ENCODE measurements at regions not wholly inside any gene's neighbourhood (a gene's known extent, or its start where the extent isn't known, plus 50 kb on each side); places are given as distances from the start of the nearest gene placed in this dataset.
"Not testable (repeated sequence)": the region's sequence is repeated elsewhere in the genome, so short reads cannot be mapped to it uniquely, and the experiment has no call there.

DNA sequence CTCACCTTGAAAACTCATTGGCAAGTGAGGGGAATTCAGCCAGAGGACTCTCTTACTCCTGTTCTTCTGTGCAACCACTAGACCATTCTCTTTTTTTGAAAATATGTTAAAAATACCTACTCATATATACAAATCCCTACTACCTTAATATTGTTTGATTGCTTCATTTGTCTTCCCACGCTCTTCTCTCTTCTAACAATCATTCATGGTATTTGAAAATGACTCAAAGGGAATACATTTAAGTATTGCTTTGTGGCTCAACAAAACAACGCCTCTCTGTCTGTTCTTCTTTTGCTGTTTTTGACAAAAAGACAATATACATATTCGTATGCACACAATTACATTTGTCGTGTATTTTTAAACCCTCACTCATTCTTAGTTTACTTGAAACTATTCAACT lies 589.4 kb downstream of the ANKRD50 start:
- H4K20me1 ChIP-seq (ENCODE audit: insufficient read depth, low read length), result no peaks in the 10 kb centered on the region
- H3F3A ChIP-seq (ENCODE audit: insufficient read depth, low read length), result no peaks in the 10 kb centered on the region

DNA sequence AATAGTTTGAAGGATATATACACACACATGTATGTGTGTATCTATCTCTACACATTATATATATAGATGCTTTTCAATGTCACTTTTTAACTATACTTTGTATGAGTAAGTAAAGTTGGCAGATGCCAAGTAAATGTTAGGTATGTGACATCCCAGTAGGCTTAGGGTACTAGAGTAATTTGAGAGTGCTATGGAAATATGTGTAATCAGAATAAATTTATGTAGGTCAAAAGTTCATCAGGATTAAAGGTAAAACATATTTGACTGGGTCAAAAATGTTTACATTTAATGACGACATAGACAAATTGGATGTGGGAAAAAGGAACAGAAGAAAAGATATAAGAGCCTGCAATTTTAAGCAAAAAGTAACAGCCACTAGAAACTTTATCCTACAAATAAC lies 588.8 kb downstream of the ANKRD50 start:
- no peaks in the 10 kb centered on the region for H3K9me2 ChIP-seq (replicated peaks; ENCODE audit: insufficient read depth, low read length)
- H4K20me1 ChIP-seq (ENCODE audit: insufficient read depth, low read length), result no peaks in the 10 kb centered on the region
- no peaks in the 10 kb centered on the region for H3F3A ChIP-seq (ENCODE audit: insufficient read depth, low read length)
- no peaks in the 10 kb centered on the region for H3K36me3 ChIP-seq (replicated peaks; ENCODE audit: insufficient read depth, low read length)
- no peak overlapping the region for H2AFZ ChIP-seq (ENCODE audit: low read length)
- H3K79me2 ChIP-seq (ENCODE audit: low read length), result no peaks in the 10 kb centered on the region
- H3K4me2 ChIP-seq (ENCODE audit: low read depth, low read length), result no peak overlapping the region
- no peak overlapping the region for H3K27ac ChIP-seq (ENCODE audit: low read length)
- H3K4me1 ChIP-seq (ENCODE audit: low read length), result no peaks in the 10 kb centered on the region
- no peak overlapping the region for H3K4me3 ChIP-seq (ENCODE audit: low read length)
- H3K9me3 ChIP-seq (replicated peaks; ENCODE audit: insufficient read depth, low read length), result no peaks in the 10 kb centered on the region
- no peaks in the 10 kb centered on the region for H3K27me3 ChIP-seq (replicated peaks; ENCODE audit: insufficient read depth, low read length)
- no peak for DNase-seq
- H3K9ac ChIP-seq (ENCODE audit: low read length), result no peak overlapping the region
- no peak for TF ChIP-seq EZH2 (optimal IDR thresholded peaks at IDR 0.05; ENCODE audit: low read depth, low read length)
- TF ChIP-seq, protein P1, sequence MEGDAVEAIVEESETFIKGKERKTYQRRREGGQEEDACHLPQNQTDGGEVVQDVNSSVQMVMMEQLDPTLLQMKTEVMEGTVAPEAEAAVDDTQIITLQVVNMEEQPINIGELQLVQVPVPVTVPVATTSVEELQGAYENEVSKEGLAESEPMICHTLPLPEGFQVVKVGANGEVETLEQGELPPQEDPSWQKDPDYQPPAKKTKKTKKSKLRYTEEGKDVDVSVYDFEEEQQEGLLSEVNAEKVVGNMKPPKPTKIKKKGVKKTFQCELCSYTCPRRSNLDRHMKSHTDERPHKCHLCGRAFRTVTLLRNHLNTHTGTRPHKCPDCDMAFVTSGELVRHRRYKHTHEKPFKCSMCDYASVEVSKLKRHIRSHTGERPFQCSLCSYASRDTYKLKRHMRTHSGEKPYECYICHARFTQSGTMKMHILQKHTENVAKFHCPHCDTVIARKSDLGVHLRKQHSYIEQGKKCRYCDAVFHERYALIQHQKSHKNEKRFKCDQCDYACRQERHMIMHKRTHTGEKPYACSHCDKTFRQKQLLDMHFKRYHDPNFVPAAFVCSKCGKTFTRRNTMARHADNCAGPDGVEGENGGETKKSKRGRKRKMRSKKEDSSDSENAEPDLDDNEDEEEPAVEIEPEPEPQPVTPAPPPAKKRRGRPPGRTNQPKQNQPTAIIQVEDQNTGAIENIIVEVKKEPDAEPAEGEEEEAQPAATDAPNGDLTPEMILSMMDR (IDR thresholded peaks at IDR 0.05; ENCODE audit: low read length), result no peak
- no peak for TF ChIP-seq EZH2phosphoT487 (IDR thresholded peaks at IDR 0.05; ENCODE audit: low read length)

More for the DNA sequence above, 589.4 kb downstream of the ANKRD50 start:
- no peaks in the 10 kb centered on the region for H3K79me2 ChIP-seq (ENCODE audit: low read length)
- no peak overlapping the region for H3K4me3 ChIP-seq (ENCODE audit: low read length)
- no peak overlapping the region for H3K27ac ChIP-seq (ENCODE audit: low read length)
- H3K9ac ChIP-seq (ENCODE audit: low read length), result no peak overlapping the region
- TF ChIP-seq EZH2 (optimal IDR thresholded peaks at IDR 0.05; ENCODE audit: low read depth, low read length), result no peak
- TF ChIP-seq, protein P1 (IDR thresholded peaks at IDR 0.05; ENCODE audit: low read length), result no peak
- TF ChIP-seq EZH2phosphoT487 (IDR thresholded peaks at IDR 0.05; ENCODE audit: low read length), result no peak
- no peak overlapping the region for H3K4me2 ChIP-seq (ENCODE audit: low read depth, low read length)
- no peak overlapping the region for H2AFZ ChIP-seq (ENCODE audit: low read length)
- no peaks in the 10 kb centered on the region for H3K27me3 ChIP-seq (replicated peaks; ENCODE audit: insufficient read depth, low read length)
- no peaks in the 10 kb centered on the region for H3K36me3 ChIP-seq (replicated peaks; ENCODE audit: insufficient read depth, low read length)
- DNase-seq, result no peak
- H3K4me1 ChIP-seq (ENCODE audit: low read length), result no peaks in the 10 kb centered on the region
- no peaks in the 10 kb centered on the region for H3K9me3 ChIP-seq (replicated peaks; ENCODE audit: insufficient read depth, low read length)
- no peaks in the 10 kb centered on the region for H3K9me2 ChIP-seq (replicated peaks; ENCODE audit: insufficient read depth, low read length)

DNA sequence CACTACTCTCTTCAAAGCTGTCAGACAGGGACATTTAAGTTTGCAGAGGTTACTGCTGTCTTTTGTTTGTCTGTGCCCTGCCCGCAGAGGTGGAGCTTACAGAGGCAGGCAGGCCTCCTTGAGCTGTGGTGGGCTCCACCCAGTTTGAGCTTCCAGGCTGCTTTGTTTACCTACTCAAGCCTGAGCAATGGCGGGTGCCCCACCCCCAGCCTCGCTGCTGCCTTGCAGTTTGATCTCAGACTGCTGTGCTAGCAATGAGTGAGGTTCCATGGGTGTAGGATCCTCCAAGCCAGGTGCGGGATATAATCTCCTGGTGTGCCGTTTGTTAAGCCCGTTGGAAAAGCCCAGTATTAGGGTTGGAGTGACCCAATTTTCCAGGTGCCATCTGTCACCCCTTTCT lies 581.2 kb downstream of the ANKRD50 start:
- H3K4me1 ChIP-seq (ENCODE audit: low read length); H4K20me1 ChIP-seq (ENCODE audit: insufficient read depth, low read length); H2AFZ ChIP-seq (ENCODE audit: low read length); H3K36me3 ChIP-seq (replicated peaks; ENCODE audit: insufficient read depth, low read length); H3K79me2 ChIP-seq (ENCODE audit: low read length); H3F3A ChIP-seq (ENCODE audit: insufficient read depth, low read length); H3K9me2 ChIP-seq (replicated peaks; ENCODE audit: insufficient read depth, low read length); DNase-seq; H3K27me3 ChIP-seq (replicated peaks; ENCODE audit: insufficient read depth, low read length); H3K4me3 ChIP-seq (ENCODE audit: low read length); H3K9me3 ChIP-seq (replicated peaks; ENCODE audit: insufficient read depth, low read length); H3K4me2 ChIP-seq (ENCODE audit: low read depth, low read length); H3K27ac ChIP-seq (ENCODE audit: low read length); H3K9ac ChIP-seq (ENCODE audit: low read length): not testable (repeated sequence)

DNA sequence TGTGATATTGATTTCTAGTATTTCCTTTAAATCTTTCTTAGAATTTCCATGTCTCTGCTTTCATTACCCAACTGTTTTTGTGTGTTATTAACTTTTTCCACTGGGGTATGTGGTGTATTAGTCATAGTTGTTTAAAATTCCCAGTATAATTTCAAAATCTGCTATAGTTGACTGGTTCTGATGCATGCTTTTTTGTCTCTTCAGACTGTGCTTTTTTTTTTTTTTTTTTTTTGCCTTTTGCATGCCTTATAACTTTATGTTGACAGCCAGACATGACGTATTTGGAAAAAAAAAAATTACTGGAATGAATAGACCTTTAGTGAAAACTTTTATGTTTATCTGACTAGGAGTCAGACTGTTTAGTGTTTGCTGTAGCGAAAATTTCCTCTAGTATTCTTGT lies 580.4 kb downstream of the ANKRD50 start:
- Histone ChIP-seq H3K27me3 (replicated peaks; ENCODE audit: insufficient read depth, low read length) (no peaks in the 10 kb centered on the region), H3K4me2 (ENCODE audit: low read depth, low read length) (no peak overlapping the region), H3F3A (ENCODE audit: insufficient read depth, low read length) (no peaks in the 10 kb centered on the region), H2AFZ (ENCODE audit: low read length) (no peak overlapping the region), H3K9ac (ENCODE audit: low read length) (no peak overlapping the region), H3K4me3 (ENCODE audit: low read length) (no peak overlapping the region), H3K9me3 (replicated peaks; ENCODE audit: insufficient read depth, low read length) (0 out of 2 replicates have a peak, but pooled peaks cover under 1% of the 10 kb centered on the region), H4K20me1 (ENCODE audit: insufficient read depth, low read length) (no peaks in the 10 kb centered on the region), H3K27ac (ENCODE audit: low read length) (no peak overlapping the region), H3K79me2 (ENCODE audit: low read length) (no peaks in the 10 kb centered on the region), H3K36me3 (replicated peaks; ENCODE audit: insufficient read depth, low read length) (no peaks in the 10 kb centered on the region), H3K4me1 (ENCODE audit: low read length) (no peaks in the 10 kb centered on the region), H3K9me2 (replicated peaks; ENCODE audit: insufficient read depth, low read length) (no peaks in the 10 kb centered on the region)
- no peak for DNase-seq
- TF ChIP-seq EZH2phosphoT487 (IDR thresholded peaks at IDR 0.05; ENCODE audit: low read length) (no peak), EZH2 (optimal IDR thresholded peaks at IDR 0.05; ENCODE audit: low read depth, low read length) (no peak)
- TF ChIP-seq, protein P1 (IDR thresholded peaks at IDR 0.05; ENCODE audit: low read length), result no peak

Data from MM.1S (cell line).